SK-N-SH treated with all-trans-retinoic acid at 6 μM for 48 hours (cell line): ENCODE measurements at regions not wholly inside any gene's neighbourhood (a gene's known extent, or its start where the extent isn't known, plus 50 kb on each side); places are given as distances from the start of the nearest gene placed in this dataset.

Experiments used
- ATAC-seq: fragments of 200-7000 bp; cut with Tn5 transposase; 3 replicates; pipeline ENCODE4 v1.9.1; 2020; ENCODE audit warnings: mild to moderate bottlenecking, moderate library complexity
- BACH2 ChIP-seq: fragments of 250-450 bp; sonication (Bioruptor Pico); IDR thresholded peaks from 2 replicates; pipeline ENCODE4 v1.9.0; 2021; ENCODE audit warnings: mild to moderate bottlenecking, borderline replicate concordance
- ESRRG ChIP-seq: fragments of 250-450 bp; sonication (Bioruptor Pico); IDR thresholded peaks from 2 replicates; pipeline ENCODE4 v1.6.1; 2021; ENCODE audit warnings: mild to moderate bottlenecking
- GLIS3 ChIP-seq: fragments of 250-450 bp; sonication (Bioruptor Pico); IDR thresholded peaks from 2 replicates; pipeline ENCODE4 v1.5.0; 2020; ENCODE audit warnings: mild to moderate bottlenecking, moderate library complexity
- ISL1 ChIP-seq: fragments of 250-450 bp; sonication (Bioruptor Pico); IDR thresholded peaks from 2 replicates; pipeline ENCODE4 v2.1.2; 2022; ENCODE audit warnings: mild to moderate bottlenecking, moderate library complexity
- OSR1 ChIP-seq: fragments of 250-450 bp; sonication (Bioruptor Pico); IDR thresholded peaks from 2 replicates; pipeline ENCODE4 v1.8.0; 2022; ENCODE audit warnings: moderate library complexity, mild to moderate bottlenecking, inconsistent platforms
- POU6F1 ChIP-seq: fragments of 250-450 bp; sonication (Bioruptor Pico); IDR thresholded peaks from 2 replicates; pipeline ENCODE4 v1.8.0; 2021; ENCODE audit warnings: low read depth, mild to moderate bottlenecking, moderate library complexity, borderline replicate concordance
- PPARA ChIP-seq: fragments of 250-450 bp; sonication (Bioruptor Pico); IDR thresholded peaks from 2 replicates; pipeline ENCODE4 v1.5.0; 2020; ENCODE audit warnings: mild to moderate bottlenecking, borderline replicate concordance
- RARB ChIP-seq: fragments of 250-450 bp; sonication (Bioruptor Pico); IDR thresholded peaks from 2 replicates; pipeline ENCODE4 v1.8.0; 2021; ENCODE audit warnings: mild to moderate bottlenecking, moderate library complexity
- TCF4 ChIP-seq: fragments of 250-450 bp; sonication (Bioruptor Pico); IDR thresholded peaks from 2 replicates; pipeline ENCODE4 v1.8.0; 2021; ENCODE audit warnings: mild to moderate bottlenecking, moderate library complexity, borderline replicate concordance
- TOX ChIP-seq: fragments of 250-450 bp; sonication (Bioruptor Pico); IDR thresholded peaks from 2 replicates; pipeline ENCODE4 v1.8.0; 2021; ENCODE audit warnings: mild to moderate bottlenecking, moderate library complexity, borderline replicate concordance
- ZC3H10 ChIP-seq: fragments of 250-450 bp; sonication (Bioruptor Pico); IDR thresholded peaks from 2 replicates; pipeline ENCODE4 v1.5.1; 2021; ENCODE audit warnings: mild to moderate bottlenecking, moderate library complexity
- ZFP3 ChIP-seq: fragments of 250-450 bp; sonication (Bioruptor Pico); IDR thresholded peaks from 2 replicates; pipeline ENCODE4 v1.5.0; 2020; ENCODE audit warnings: mild to moderate bottlenecking, moderate library complexity
- ZFP30 ChIP-seq: fragments of 450-650 bp; formaldehyde crosslinking; IDR thresholded peaks from 2 replicates; pipeline ENCODE4 v1.5.0; 2022; ENCODE audit warnings: mild to moderate bottlenecking, moderate library complexity
- ZNF565 ChIP-seq: fragments of 450-650 bp; formaldehyde crosslinking; conservative IDR thresholded peaks from 2 replicates; pipeline ENCODE4 v1.5.0; 2020; ENCODE audit warnings: low read depth, mild to moderate bottlenecking, moderate library complexity
- ZNF70 ChIP-seq: fragments of 450-650 bp; formaldehyde crosslinking; IDR thresholded peaks from 2 replicates; pipeline ENCODE4 v1.5.0; 2020; ENCODE audit warnings: mild to moderate bottlenecking, moderate library complexity
- ZNF8 ChIP-seq: fragments of 450-650 bp; formaldehyde crosslinking; IDR thresholded peaks from 2 replicates; pipeline ENCODE4 v1.5.0; 2020; ENCODE audit warnings: mild to moderate bottlenecking, moderate library complexity
- TF ChIP-seq, protein P1 (sequence below): fragments of 250-450 bp; sonication (Bioruptor Pico); IDR thresholded peaks from 2 replicates; pipeline ENCODE4 v1.8.0; 2020; ENCODE audit warnings: mild to moderate bottlenecking, moderate library complexity, borderline replicate concordance
- TF ChIP-seq, protein P2 (sequence below): fragments of 250-450 bp; sonication (Bioruptor Pico); IDR thresholded peaks from 2 replicates; pipeline ENCODE4 v1.5.0; 2020; ENCODE audit warnings: mild to moderate bottlenecking, moderate library complexity
- TF ChIP-seq, protein P3 (sequence below): fragments of 250-450 bp; sonication (Bioruptor Pico); IDR thresholded peaks from 2 replicates; pipeline ENCODE4 v1.5.1; 2020; ENCODE audit warnings: low read depth, mild to moderate bottlenecking, moderate library complexity

- TF ChIP-seq, protein P1, sequence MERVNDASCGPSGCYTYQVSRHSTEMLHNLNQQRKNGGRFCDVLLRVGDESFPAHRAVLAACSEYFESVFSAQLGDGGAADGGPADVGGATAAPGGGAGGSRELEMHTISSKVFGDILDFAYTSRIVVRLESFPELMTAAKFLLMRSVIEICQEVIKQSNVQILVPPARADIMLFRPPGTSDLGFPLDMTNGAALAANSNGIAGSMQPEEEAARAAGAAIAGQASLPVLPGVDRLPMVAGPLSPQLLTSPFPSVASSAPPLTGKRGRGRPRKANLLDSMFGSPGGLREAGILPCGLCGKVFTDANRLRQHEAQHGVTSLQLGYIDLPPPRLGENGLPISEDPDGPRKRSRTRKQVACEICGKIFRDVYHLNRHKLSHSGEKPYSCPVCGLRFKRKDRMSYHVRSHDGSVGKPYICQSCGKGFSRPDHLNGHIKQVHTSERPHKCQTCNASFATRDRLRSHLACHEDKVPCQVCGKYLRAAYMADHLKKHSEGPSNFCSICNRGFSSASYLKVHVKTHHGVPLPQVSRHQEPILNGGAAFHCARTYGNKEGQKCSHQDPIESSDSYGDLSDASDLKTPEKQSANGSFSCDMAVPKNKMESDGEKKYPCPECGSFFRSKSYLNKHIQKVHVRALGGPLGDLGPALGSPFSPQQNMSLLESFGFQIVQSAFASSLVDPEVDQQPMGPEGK (CRISPR knock-in tag) = no peak
- no peak for TF ChIP-seq ISL1 (CRISPR knock-in tag)
- no peak for TF ChIP-seq RARB (CRISPR knock-in tag)
Measured at GRCh38 chr11:38460429-38460828, 1862.4 kb upstream of the RAG2 start (continued).

DNA sequence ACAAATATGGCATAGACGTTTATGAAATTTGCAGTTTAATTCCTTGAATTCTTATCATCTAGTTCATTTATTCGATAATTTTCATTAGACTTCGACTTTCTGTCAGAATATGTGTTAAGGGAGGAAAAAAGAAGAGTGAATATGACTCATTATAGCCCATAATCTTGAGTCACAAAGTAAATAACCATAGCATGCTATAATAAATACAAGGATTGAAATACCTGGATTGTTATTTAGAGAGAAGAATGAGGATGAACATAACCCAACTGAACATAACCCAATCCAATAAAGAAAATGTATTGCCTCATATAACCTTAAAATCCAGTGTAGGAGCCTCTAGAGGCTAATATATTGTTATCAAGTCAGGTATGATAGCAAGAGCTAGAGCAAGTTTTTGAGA is 1858.3 kb upstream of the RAG2 start:
- TF ChIP-seq, protein P1 (CRISPR knock-in tag) = no peak
- TF ChIP-seq, protein P2, sequence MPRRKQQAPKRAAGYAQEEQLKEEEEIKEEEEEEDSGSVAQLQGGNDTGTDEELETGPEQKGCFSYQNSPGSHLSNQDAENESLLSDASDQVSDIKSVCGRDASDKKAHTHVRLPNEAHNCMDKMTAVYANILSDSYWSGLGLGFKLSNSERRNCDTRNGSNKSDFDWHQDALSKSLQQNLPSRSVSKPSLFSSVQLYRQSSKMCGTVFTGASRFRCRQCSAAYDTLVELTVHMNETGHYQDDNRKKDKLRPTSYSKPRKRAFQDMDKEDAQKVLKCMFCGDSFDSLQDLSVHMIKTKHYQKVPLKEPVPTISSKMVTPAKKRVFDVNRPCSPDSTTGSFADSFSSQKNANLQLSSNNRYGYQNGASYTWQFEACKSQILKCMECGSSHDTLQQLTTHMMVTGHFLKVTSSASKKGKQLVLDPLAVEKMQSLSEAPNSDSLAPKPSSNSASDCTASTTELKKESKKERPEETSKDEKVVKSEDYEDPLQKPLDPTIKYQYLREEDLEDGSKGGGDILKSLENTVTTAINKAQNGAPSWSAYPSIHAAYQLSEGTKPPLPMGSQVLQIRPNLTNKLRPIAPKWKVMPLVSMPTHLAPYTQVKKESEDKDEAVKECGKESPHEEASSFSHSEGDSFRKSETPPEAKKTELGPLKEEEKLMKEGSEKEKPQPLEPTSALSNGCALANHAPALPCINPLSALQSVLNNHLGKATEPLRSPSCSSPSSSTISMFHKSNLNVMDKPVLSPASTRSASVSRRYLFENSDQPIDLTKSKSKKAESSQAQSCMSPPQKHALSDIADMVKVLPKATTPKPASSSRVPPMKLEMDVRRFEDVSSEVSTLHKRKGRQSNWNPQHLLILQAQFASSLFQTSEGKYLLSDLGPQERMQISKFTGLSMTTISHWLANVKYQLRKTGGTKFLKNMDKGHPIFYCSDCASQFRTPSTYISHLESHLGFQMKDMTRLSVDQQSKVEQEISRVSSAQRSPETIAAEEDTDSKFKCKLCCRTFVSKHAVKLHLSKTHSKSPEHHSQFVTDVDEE = no peak
- TF ChIP-seq RARB (CRISPR knock-in tag) = no peak
- TF ChIP-seq ESRRG = no peak
- TF ChIP-seq, all 23 proteins: peak for 0
- no peak for ATAC-seq

DNA sequence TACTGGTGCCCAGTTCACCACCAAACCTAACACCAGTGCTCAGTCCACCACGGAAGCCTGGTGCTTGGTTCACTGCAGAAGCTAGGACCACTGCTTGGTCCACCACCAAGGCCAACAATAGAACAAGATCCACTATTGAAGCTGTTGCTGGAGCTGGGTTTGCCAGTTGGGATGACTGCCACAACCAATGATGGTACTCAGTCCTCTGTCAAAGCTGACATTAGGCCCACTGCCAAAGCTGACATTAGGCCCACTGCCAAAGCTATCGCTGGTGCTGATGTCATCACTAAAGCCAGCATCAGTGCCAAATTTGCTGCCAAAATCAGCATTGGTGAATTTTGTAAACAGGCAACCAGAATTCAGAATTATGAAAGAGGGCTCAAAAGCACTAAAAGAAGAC is 1850.2 kb upstream of the RAG2 start:
- no peak for ATAC-seq
- no peak for TF ChIP-seq PPARA (CRISPR knock-in tag)
- no peak for TF ChIP-seq TOX (CRISPR knock-in tag)
- TF ChIP-seq TCF4 (CRISPR knock-in tag) = no peak
- no peak for TF ChIP-seq ZC3H10
- no peak for TF ChIP-seq ZFP3 (CRISPR knock-in tag)
- no peak for TF ChIP-seq POU6F1 (CRISPR knock-in tag)
- no peak for TF ChIP-seq GLIS3 (CRISPR knock-in tag)
- TF ChIP-seq BACH2 (CRISPR knock-in tag) = no peak
- no peak for TF ChIP-seq ZNF70 (CRISPR knock-in tag)
- TF ChIP-seq OSR1 = no peak
- TF ChIP-seq, protein P1 (CRISPR knock-in tag) = no peak
- TF ChIP-seq, protein P2 = no peak
- TF ChIP-seq ZNF8 = no peak
- TF ChIP-seq ZFP30 (CRISPR knock-in tag) = no peak
- TF ChIP-seq ESRRG = no peak
- TF ChIP-seq, protein P3, sequence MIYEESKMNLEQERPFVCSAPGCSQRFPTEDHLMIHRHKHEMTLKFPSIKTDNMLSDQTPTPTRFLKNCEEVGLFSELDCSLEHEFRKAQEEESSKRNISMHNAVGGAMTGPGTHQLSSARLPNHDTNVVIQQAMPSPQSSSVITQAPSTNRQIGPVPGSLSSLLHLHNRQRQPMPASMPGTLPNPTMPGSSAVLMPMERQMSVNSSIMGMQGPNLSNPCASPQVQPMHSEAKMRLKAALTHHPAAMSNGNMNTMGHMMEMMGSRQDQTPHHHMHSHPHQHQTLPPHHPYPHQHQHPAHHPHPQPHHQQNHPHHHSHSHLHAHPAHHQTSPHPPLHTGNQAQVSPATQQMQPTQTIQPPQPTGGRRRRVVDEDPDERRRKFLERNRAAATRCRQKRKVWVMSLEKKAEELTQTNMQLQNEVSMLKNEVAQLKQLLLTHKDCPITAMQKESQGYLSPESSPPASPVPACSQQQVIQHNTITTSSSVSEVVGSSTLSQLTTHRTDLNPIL (CRISPR knock-in tag) = no peak
- no peak for TF ChIP-seq RARB (CRISPR knock-in tag)
- TF ChIP-seq ZNF565 = no peak
